ENCODE measurements at regions not wholly inside any gene's neighbourhood (a gene's known extent, or its start where the extent isn't known, plus 50 kb on each side); places are given as distances from the start of the nearest gene placed in this dataset.

- H3K4me1 ChIP-seq = peaks cover 0 to 1% (median under 1%) of the 10 kb centered on the region in 6 donors
- TF ChIP-seq CTCF (IDR thresholded peaks at IDR 0.05 in 8 of 11, conservative IDR thresholded peaks at IDR 0.05 in 3 of 11) = no peak
- no peak for TF ChIP-seq POLR2A (IDR thresholded peaks at IDR 0.05)
- TF ChIP-seq POLR2AphosphoS5 (IDR thresholded peaks at IDR 0.05) = no peak
- H3K27ac ChIP-seq = no peak overlapping the region
- no peaks in the 10 kb centered on the region for H3K36me3 ChIP-seq
- no peak overlapping the region for H3K4me3 ChIP-seq
- H3K27me3 ChIP-seq (replicated peaks in 1 of 7) = no peaks in the 10 kb centered on the region
- DNase-seq = no peak
- intact Hi-C loops (cut with DNase I; ENCODE audit: low total_unique reads) = no loop called here
- peaks cover 0 to 2% (median 0%) of the 10 kb centered on the region in 8 donors for H3K9me3 ChIP-seq
Observed at GRCh38 chrX:51798701-51799100, 55.5 kb downstream of the GSPT2 start.

- intact Hi-C loops (cut with DNase I; ENCODE audit: low total_unique reads) = no loop called here
- H3K36me3 ChIP-seq = peaks cover 0 to 4% (median 0%) of the 10 kb centered on the region in 6 donors
- H3K4me1 ChIP-seq = peaks cover 0 to 19% (median 7%) of the 10 kb centered on the region in 6 donors
- peak overlapping the region; percentile 55 to 86 (median 72) for H3K27ac ChIP-seq
- peak overlapping the region; percentile 39 to 79 (median 52) for H3K4me3 ChIP-seq
- no peaks in the 10 kb centered on the region for H3K27me3 ChIP-seq (replicated peaks in 1 of 7)
- 0 to 26% (median 1%) methylated on average over 25 to 26 of the region's 26 CpGs for WGBS, 5 donors
- no peaks in the 10 kb centered on the region for H3K9me3 ChIP-seq
- TF ChIP-seq POLR2A (IDR thresholded peaks at IDR 0.05) (no peak), POLR2AphosphoS5 (IDR thresholded peaks at IDR 0.05) (peak in 2 of 3 donors; percentile 16 to 25), CTCF (IDR thresholded peaks at IDR 0.05 in 8 of 11, conservative IDR thresholded peaks at IDR 0.05 in 3 of 11) (peak in 7 of 11 experiments; percentile 9 to 43 (median 28))
- peak; percentile 83 for DNase-seq
Observed at GRCh38 chrX:51802917-51803688, 59.9 kb downstream of the GSPT2 start.

- TF ChIP-seq POLR2A (IDR thresholded peaks at IDR 0.05) (no peak), CTCF (IDR thresholded peaks at IDR 0.05 in 8 of 11, conservative IDR thresholded peaks at IDR 0.05 in 3 of 11) (no peak), POLR2AphosphoS5 (IDR thresholded peaks at IDR 0.05) (no peak)
- Histone ChIP-seq H3K4me3 (peak overlapping the region in 3 of 8 donors; percentile 39 to 79 (median 57)), H3K27me3 (replicated peaks in 1 of 7) (no peaks in the 10 kb centered on the region), H3K27ac (no peak overlapping the region), H3K4me1 (peaks cover 0 to 19% (median 7%) of the 10 kb centered on the region in 6 donors), H3K9me3 (no peaks in the 10 kb centered on the region), H3K36me3 (peaks cover 0 to 4% (median 0%) of the 10 kb centered on the region in 6 donors)
- intact Hi-C loops (cut with DNase I; ENCODE audit: low total_unique reads) = no loop called here
- DNase-seq = no peak
- 70 to 77% (median 76%) methylated on average over 3 of the region's 3 CpGs for WGBS, 5 donors
Observed at GRCh38 chrX:51803833-51804232, 60.6 kb downstream of the GSPT2 start.

- no peak for DNase-seq
- Histone ChIP-seq H3K9me3 (no peaks in the 10 kb centered on the region), H3K27ac (no peak overlapping the region), H3K4me3 (no peak overlapping the region), H3K36me3 (peaks cover 0 to 4% (median 0%) of the 10 kb centered on the region in 6 donors), H3K4me1 (peaks cover 0 to 19% (median 7%) of the 10 kb centered on the region in 6 donors), H3K27me3 (replicated peaks in 1 of 7) (no peaks in the 10 kb centered on the region)
- TF ChIP-seq CTCF (IDR thresholded peaks at IDR 0.05 in 8 of 11, conservative IDR thresholded peaks at IDR 0.05 in 3 of 11) (no peak), POLR2AphosphoS5 (IDR thresholded peaks at IDR 0.05) (no peak), POLR2A (IDR thresholded peaks at IDR 0.05) (no peak)
- intact Hi-C loops (cut with DNase I; ENCODE audit: low total_unique reads) = no loop called here
- 79 to 97% (median 90%) methylated on average over 5 of the region's 5 CpGs for WGBS, 5 donors
Observed at GRCh38 chrX:51804741-51805140, 61.5 kb downstream of the GSPT2 start.
